Left ventricle myocardium inferior (tissue), 1 donor: ENCODE measurements at regions not wholly inside any gene's neighbourhood (a gene's known extent, or its start where the extent isn't known, plus 50 kb on each side); places are given as distances from the start of the nearest gene placed in this dataset.
"Not testable (repeated sequence)": the region's sequence is repeated elsewhere in the genome, so short reads cannot be mapped to it uniquely, and the experiment has no call there.

Experiments
- DNase-seq: peaks from one replicate; pipeline ENCODE4 v3.0.0-alpha.2; 2020
- H3K27ac ChIP-seq: fragments of 200-600 bp; replicated peaks from 2 replicates; pipeline ENCODE4 v1.8.0; 2021
- H3K27me3 ChIP-seq: fragments of 200-600 bp; 2 replicates; pipeline ENCODE4 v1.8.0; 2021; ENCODE audit warnings: low read depth
- H3K36me3 ChIP-seq: fragments of 200-600 bp; 2 replicates; pipeline ENCODE4 v1.8.0; 2021
- H3K4me1 ChIP-seq: fragments of 200-600 bp; 2 replicates; pipeline ENCODE4 v1.8.0; 2021
- H3K4me3 ChIP-seq: fragments of 200-600 bp; 2 replicates; pipeline ENCODE4 v1.8.0; 2021; ENCODE audit warnings: mild to moderate bottlenecking, moderate library complexity
- H3K9me3 ChIP-seq: fragments of 200-600 bp; replicated peaks from 2 replicates; pipeline ENCODE4 v1.8.0; 2021
- CTCF ChIP-seq: fragments of 200-600 bp; IDR thresholded peaks from 2 replicates; pipeline ENCODE4 v1.8.0; 2021; ENCODE audit warnings: antibody characterized with exemption, mild to moderate bottlenecking, borderline replicate concordance
- intact Hi-C: fragments of 100-400 bp; cut with micrococcal nuclease; formaldehyde crosslinking; loops from one replicate; pipeline ENCODE4 v1.11.0; 2022
- donor health status: DM: no; HTN: yes; CAD: no; lungs with severe emphysema.

- Histone ChIP-seq H3K36me3 (no peaks in the 10 kb centered on the region), H3K9me3 (peaks cover 5% of the 10 kb centered on the region), H3K4me3 (no peak overlapping the region), H3K27ac (no peak overlapping the region), H3K4me1 (no peaks in the 10 kb centered on the region), H3K27me3 (no peaks in the 10 kb centered on the region)
- intact Hi-C loops: no loop called here
- TF ChIP-seq CTCF: no peak
- DNase-seq: no peak
Observed at GRCh38 chr13:64591971-64592370, 2638.2 kb downstream of the PCDH9 start.

GRCh38 chr13:64579331-64579730 is 2650.8 kb downstream of the PCDH9 start:
- no peak for TF ChIP-seq CTCF
- Histone ChIP-seq H3K27ac (no peak overlapping the region), H3K36me3 (no peaks in the 10 kb centered on the region), H3K27me3 (no peaks in the 10 kb centered on the region), H3K4me1 (no peaks in the 10 kb centered on the region), H3K4me3 (no peak overlapping the region), H3K9me3 (peaks cover 4% of the 10 kb centered on the region)
- no peak for DNase-seq
- intact Hi-C loops: no loop called here

GRCh38 chr13:64568748-64569147 is 2661.4 kb downstream of the PCDH9 start:
- Histone ChIP-seq H3K36me3 (no peaks in the 10 kb centered on the region), H3K9me3 (peaks cover 55% of the 10 kb centered on the region)

GRCh38 chr13:64558031-64558430 is 2672.1 kb downstream of the PCDH9 start:
- H3K36me3 ChIP-seq, H3K4me3 ChIP-seq, H3K4me1 ChIP-seq, H3K27ac ChIP-seq, DNase-seq, H3K27me3 ChIP-seq, intact Hi-C loops: not testable (repeated sequence)
- peaks cover 11% of the 10 kb centered on the region for H3K9me3 ChIP-seq

More at GRCh38 chr13:64568748-64569147, 2661.4 kb downstream of the PCDH9 start:
- intact Hi-C loops: no loop called here
- no peak for TF ChIP-seq CTCF
- Histone ChIP-seq H3K27me3 (no peaks in the 10 kb centered on the region), H3K4me1 (no peaks in the 10 kb centered on the region), H3K4me3 (no peak overlapping the region), H3K27ac (no peak overlapping the region)
- DNase-seq: no peak

GRCh38 chr13:64556376-64556775 is 2673.8 kb downstream of the PCDH9 start:
- H3K36me3 ChIP-seq: no peaks in the 10 kb centered on the region
- H3K9me3 ChIP-seq: peaks cover 5% of the 10 kb centered on the region
- intact Hi-C loops: no loop called here
- no peak overlapping the region for H3K27ac ChIP-seq
- DNase-seq: no peak
- H3K4me1 ChIP-seq: no peaks in the 10 kb centered on the region
- no peak overlapping the region for H3K4me3 ChIP-seq
- H3K27me3 ChIP-seq: no peaks in the 10 kb centered on the region
- no peak for TF ChIP-seq CTCF

GRCh38 chr13:64553411-64554129 is 2676.6 kb downstream of the PCDH9 start:
- DNase-seq: no peak
- no peaks in the 10 kb centered on the region for H3K9me3 ChIP-seq
- no peak overlapping the region for H3K4me3 ChIP-seq
- no peaks in the 10 kb centered on the region for H3K4me1 ChIP-seq
- no peak overlapping the region for H3K27ac ChIP-seq
- no peaks in the 10 kb centered on the region for H3K36me3 ChIP-seq
- intact Hi-C loops: no loop called here
- no peak for TF ChIP-seq CTCF
- no peaks in the 10 kb centered on the region for H3K27me3 ChIP-seq
